Uterus (tissue), 2 donors: ENCODE measurements at regions not wholly inside any gene's neighbourhood (a gene's known extent, or its start where the extent isn't known, plus 50 kb on each side); places are given as distances from the start of the nearest gene placed in this dataset.

Experiments
- POLR2A ChIP-seq, 2 donors: fragments of 450-650 bp; IDR thresholded peaks; one replicate each; pipeline ENCODE4 v1.6.1; 2016; ENCODE audit warnings: antibody characterized with exemption in 2 of 2, mild to moderate bottlenecking in 1 of 2, moderate library complexity in 1 of 2
- TF ChIP-seq, protein P1 (sequence below), 4 experiments: fragments of 200-600 bp in 2 of 4; fragments of 450-650 bp in 2 of 4; sonication (generic) in 2 of 4; IDR thresholded peaks; one replicate each; pipeline ENCODE4 v1.5.1; 2016 to 2019; ENCODE audit warnings: antibody characterized with exemption in 4 of 4, mild to moderate bottlenecking in 2 of 4, moderate library complexity in 1 of 4

DNA sequence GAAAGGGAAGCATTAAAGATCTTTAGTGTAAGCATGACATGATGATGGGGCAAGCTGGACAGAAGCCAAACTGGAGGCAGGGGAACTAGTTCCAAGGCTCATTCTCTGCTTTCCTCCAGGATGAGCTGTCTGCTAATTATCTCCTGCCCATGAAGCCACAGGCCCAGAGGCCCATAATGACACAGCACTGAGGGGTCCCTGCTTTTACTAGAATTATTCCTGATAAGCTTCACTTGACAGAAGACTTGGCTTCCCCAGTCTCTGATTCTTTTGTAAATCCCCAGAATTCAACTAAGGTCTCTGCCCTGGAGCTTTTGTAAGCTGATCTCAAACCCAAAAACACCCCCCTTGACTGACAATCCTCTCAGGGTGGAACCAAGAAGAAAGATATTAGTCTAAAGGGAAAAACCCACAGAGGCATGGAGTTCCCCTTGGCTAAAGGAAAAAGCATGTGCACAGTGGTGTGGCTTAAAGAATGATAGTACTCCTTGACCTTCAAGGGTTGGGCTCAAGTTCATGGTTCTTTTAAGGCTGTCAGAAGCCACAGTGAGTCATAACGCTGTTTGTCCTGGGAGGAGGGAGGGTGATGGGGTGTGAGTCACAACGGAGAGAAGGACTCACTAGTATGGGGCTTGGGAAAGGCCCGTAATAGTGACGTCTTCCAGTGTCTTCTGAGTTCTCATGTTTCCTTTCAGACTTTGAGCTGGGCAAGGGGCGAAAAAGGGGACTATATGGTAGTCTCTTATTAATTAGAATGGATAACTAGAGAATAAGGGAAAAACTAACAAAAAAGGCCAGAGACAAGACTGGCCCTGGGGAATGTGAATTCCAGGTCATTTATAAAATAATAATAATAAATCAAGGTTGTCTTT lies 146.0 kb upstream of the CPEB2 start:
- TF ChIP-seq, protein P1, sequence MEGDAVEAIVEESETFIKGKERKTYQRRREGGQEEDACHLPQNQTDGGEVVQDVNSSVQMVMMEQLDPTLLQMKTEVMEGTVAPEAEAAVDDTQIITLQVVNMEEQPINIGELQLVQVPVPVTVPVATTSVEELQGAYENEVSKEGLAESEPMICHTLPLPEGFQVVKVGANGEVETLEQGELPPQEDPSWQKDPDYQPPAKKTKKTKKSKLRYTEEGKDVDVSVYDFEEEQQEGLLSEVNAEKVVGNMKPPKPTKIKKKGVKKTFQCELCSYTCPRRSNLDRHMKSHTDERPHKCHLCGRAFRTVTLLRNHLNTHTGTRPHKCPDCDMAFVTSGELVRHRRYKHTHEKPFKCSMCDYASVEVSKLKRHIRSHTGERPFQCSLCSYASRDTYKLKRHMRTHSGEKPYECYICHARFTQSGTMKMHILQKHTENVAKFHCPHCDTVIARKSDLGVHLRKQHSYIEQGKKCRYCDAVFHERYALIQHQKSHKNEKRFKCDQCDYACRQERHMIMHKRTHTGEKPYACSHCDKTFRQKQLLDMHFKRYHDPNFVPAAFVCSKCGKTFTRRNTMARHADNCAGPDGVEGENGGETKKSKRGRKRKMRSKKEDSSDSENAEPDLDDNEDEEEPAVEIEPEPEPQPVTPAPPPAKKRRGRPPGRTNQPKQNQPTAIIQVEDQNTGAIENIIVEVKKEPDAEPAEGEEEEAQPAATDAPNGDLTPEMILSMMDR (IDR thresholded peaks at IDR 0.05), result no peak
- TF ChIP-seq POLR2A (IDR thresholded peaks at IDR 0.05), result no peak
